IMR-90 (cell line): ENCODE measurements at regions not wholly inside any gene's neighbourhood (a gene's known extent, or its start where the extent isn't known, plus 50 kb on each side); places are given as distances from the start of the nearest gene placed in this dataset.
A peak's percentile ranks its signal among the peaks of the same experiment; 100 is the strongest.

Experiments
- ATAC-seq: fragments of 200-7000 bp; cut with Tn5 transposase; 2 replicates; pipeline ENCODE4 v1.9.1; 2020; ENCODE audit warnings: low read depth, mild to moderate bottlenecking, moderate library complexity
- BruUV-seq: library from RNA; stranded (reverse); fragments of 400-500 nt; replicated peaks from 2 replicates; lab custom pipeline; 2021; lab: Mats Ljungman, UMichigan
- CTCF ChIA-PET: fragments of 300-600 bp; formaldehyde crosslinking; extraction: SDS; loops from one replicate; lab custom pipeline; 2021; ENCODE audit warnings: antibody characterized with exemption; lab: Yijun Ruan, JAX
- POLR2A ChIA-PET: fragments of 300-600 bp; sonication (Branson Sonifier 250); formaldehyde crosslinking; loops from one replicate; lab custom pipeline; 2022; ENCODE audit warnings: antibody characterized with exemption; ENCODE audit not compliant: unreplicated experiment; lab: Charles Lee
- DNase-seq: peaks from one replicate; pipeline ENCODE4 v3.0.0; 2013
- H2AFZ ChIP-seq: replicated peaks from 2 replicates; pipeline ENCODE3; 2013; ENCODE audit warnings: low read length, mild to moderate bottlenecking; ENCODE audit not compliant: poor library complexity
- H2AK5ac ChIP-seq: 2 replicates; pipeline ENCODE4 v1.6.1; 2013; ENCODE audit warnings: low read depth, low read length, inconsistent platforms
- H2AK9ac ChIP-seq: replicated peaks from 2 replicates; pipeline ENCODE3; 2013; ENCODE audit warnings: mild to moderate bottlenecking, low read depth, low read length, moderate library complexity; ENCODE audit not compliant: poor library complexity
- H2BK120ac ChIP-seq: 2 replicates; pipeline ENCODE4 v1.6.1; 2013; ENCODE audit warnings: low read depth, low read length, inconsistent platforms
- H2BK15ac ChIP-seq: 3 replicates; pipeline ENCODE4 v1.6.1; 2013; ENCODE audit warnings: low read depth, low read length, inconsistent platforms
- H2BK20ac ChIP-seq: 2 replicates; pipeline ENCODE4 v1.6.1; 2013; ENCODE audit warnings: low read depth, mild to moderate bottlenecking, inconsistent platforms, low read length, moderate library complexity
- H2BK5ac ChIP-seq: 2 replicates; pipeline ENCODE4 v1.6.1; 2013; ENCODE audit warnings: mild to moderate bottlenecking, low read depth, low read length, inconsistent platforms; ENCODE audit not compliant: poor library complexity, severe bottlenecking
- H3K14ac ChIP-seq: replicated peaks from 2 replicates; pipeline ENCODE4 v1.6.1; 2013; ENCODE audit warnings: low read depth, low read length, inconsistent platforms
- H3K18ac ChIP-seq: 2 replicates; pipeline ENCODE4 v1.6.1; 2013; ENCODE audit warnings: low read depth, low read length, control low read depth
- H3K23ac ChIP-seq: 2 replicates; pipeline ENCODE4 v1.6.1; 2013; ENCODE audit warnings: low read depth, low read length, inconsistent platforms
- H3K27ac ChIP-seq: 2 replicates; pipeline ENCODE4 v1.5.1; 2013; ENCODE audit warnings: mild to moderate bottlenecking, control low read depth, low read length; ENCODE audit not compliant: insufficient read depth
- H3K27me3 ChIP-seq: 2 replicates; pipeline ENCODE4 v1.6.1; 2013; ENCODE audit warnings: low read length; ENCODE audit not compliant: control insufficient read depth, insufficient read depth
- H3K36me3 ChIP-seq: 2 replicates; pipeline ENCODE4 v1.6.1; 2013; ENCODE audit warnings: low read length, mixed read lengths; ENCODE audit not compliant: control insufficient read depth, insufficient read depth
- H3K4ac ChIP-seq: 2 replicates; pipeline ENCODE4 v1.6.1; 2013; ENCODE audit warnings: low read depth, low read length, inconsistent platforms
- H3K4me1 ChIP-seq: 2 replicates; pipeline ENCODE4 v1.6.1; 2013; ENCODE audit warnings: low read length, mixed read lengths; ENCODE audit not compliant: control insufficient read depth, insufficient read depth
- H3K4me2 ChIP-seq: 2 replicates; pipeline ENCODE4 v1.6.1; 2013; ENCODE audit warnings: low read depth, mild to moderate bottlenecking, control low read depth, low read length, moderate library complexity
- H3K4me3 ChIP-seq: 2 replicates; pipeline ENCODE4 v1.5.1; 2013; ENCODE audit warnings: low read depth, mild to moderate bottlenecking, control low read depth, low read length, moderate library complexity; ENCODE audit not compliant: insufficient read depth
- H3K56ac ChIP-seq: 2 replicates; pipeline ENCODE4 v1.6.1; 2013; ENCODE audit warnings: low read length, inconsistent platforms; ENCODE audit not compliant: insufficient read depth; ENCODE audit errors: extremely low read depth
- H3K79me1 ChIP-seq, 2 experiments: 2 replicates each; pipeline ENCODE4 v1.6.1; 2013; ENCODE audit warnings: low read length in 2 of 2, inconsistent platforms in 1 of 2, low read depth in 1 of 2
- H3K9ac ChIP-seq: 2 replicates; pipeline ENCODE4 v1.6.1; 2013; ENCODE audit warnings: low read depth, low read length, control low read depth
- H3K9me1 ChIP-seq: 2 replicates; pipeline ENCODE4 v1.6.1; 2013; ENCODE audit warnings: low read length, inconsistent platforms; ENCODE audit not compliant: insufficient read depth
- H3K9me3 ChIP-seq: 2 replicates; pipeline ENCODE4 v1.6.1; 2013; ENCODE audit warnings: low read length; ENCODE audit not compliant: control insufficient read depth, insufficient read depth
- H4K20me1 ChIP-seq: 2 replicates; pipeline ENCODE4 v1.6.1; 2013; ENCODE audit warnings: low read length, inconsistent platforms; ENCODE audit not compliant: insufficient read depth
- H4K5ac ChIP-seq: 2 replicates; pipeline ENCODE4 v1.6.1; 2013; ENCODE audit warnings: mild to moderate bottlenecking, low read depth, low read length, control low read depth
- H4K8ac ChIP-seq, 2 experiments: 2 replicates each; pipeline ENCODE4 v1.6.1; 2013; ENCODE audit warnings: low read depth in 2 of 2, low read length in 2 of 2, control low read depth in 1 of 2, inconsistent platforms in 1 of 2
- H4K91ac ChIP-seq: 2 replicates; pipeline ENCODE4 v1.6.1; 2013; ENCODE audit warnings: low read depth, low read length, inconsistent platforms; ENCODE audit not compliant: insufficient read depth
- BHLHE40 ChIP-seq: fragments of 150-350 bp; IDR thresholded peaks from 2 replicates; pipeline ENCODE4 v1.6.1; 2016; ENCODE audit warnings: mild to moderate bottlenecking, low read depth, low read length
- CEBPB ChIP-seq: IDR thresholded peaks from 2 replicates; pipeline ENCODE4 v1.6.1; 2012; ENCODE audit warnings: low read depth, low read length, improper control_type of control experiment
- FOS ChIP-seq: fragments of 150-350 bp; IDR thresholded peaks from 2 replicates; pipeline ENCODE4 v1.6.1; 2016; ENCODE audit warnings: low read depth, low read length
- MAFK ChIP-seq: IDR thresholded peaks from 2 replicates; pipeline ENCODE4 v1.6.1; 2012; ENCODE audit warnings: low read depth, low read length, improper control_type of control experiment
- MAZ ChIP-seq: IDR thresholded peaks from 2 replicates; pipeline ENCODE4 v1.6.1; 2012; ENCODE audit warnings: low read depth, mild to moderate bottlenecking, low read length, improper control_type of control experiment, moderate library complexity, borderline replicate concordance
- MXI1 ChIP-seq: IDR thresholded peaks from 2 replicates; pipeline ENCODE4 v1.6.1; 2012; ENCODE audit warnings: low read depth, mild to moderate bottlenecking, low read length, moderate library complexity, borderline replicate concordance
- NFE2L2 ChIP-seq: fragments of 150-350 bp; IDR thresholded peaks from 2 replicates; pipeline ENCODE4 v1.6.1; 2016; ENCODE audit warnings: low read depth, mild to moderate bottlenecking, low read length
- RAD21 ChIP-seq: IDR thresholded peaks from 2 replicates; pipeline ENCODE4 v1.6.1; 2012; ENCODE audit warnings: low read length, improper control_type of control experiment
- RCOR1 ChIP-seq: IDR thresholded peaks from 2 replicates; pipeline ENCODE4 v1.6.1; 2012; ENCODE audit warnings: mild to moderate bottlenecking, low read length, improper control_type of control experiment; ENCODE audit not compliant: insufficient replicate concordance
- RFX5 ChIP-seq: IDR thresholded peaks from 2 replicates; pipeline ENCODE4 v1.8.0; 2012; ENCODE audit warnings: low read depth, mild to moderate bottlenecking, low read length, moderate library complexity
- SMC3 ChIP-seq: fragments of 150-350 bp; IDR thresholded peaks from 2 replicates; pipeline ENCODE4 v1.6.1; 2016; ENCODE audit warnings: low read depth, mild to moderate bottlenecking, antibody characterized with exemption, low read length, moderate library complexity
- WGBS, 2 experiments: methylation state at CpG; one replicate each; pipeline versions ENCODE4 v1.1.5 to v1.1.7; 2013; ENCODE audit warnings: missing lambda C conversion rate in 2 of 2; ENCODE audit not compliant: insufficient read length in 1 of 2; ENCODE audit errors: extremely low coverage in 2 of 2; 5-methylcytosine and 5-hydroxymethylcytosine counted together
- dilution Hi-C: fragments of 300-500 bp; cut with HindIII; formaldehyde crosslinking; loops from one replicate; pipeline ENCODE4 v1.14.3; 2018; ENCODE audit warnings: low sequenced_read_pairs; ENCODE audit not compliant: unreplicated experiment
- in situ Hi-C: fragments of 300-500 bp; cut with MboI; formaldehyde crosslinking; loops from 3 replicates; pipeline ENCODE4 v1.14.3; 2019; ENCODE audit warnings: low sequenced_read_pairs, inconsistent platforms, mixed read lengths
- intact Hi-C: fragments of 100-400 bp; cut with micrococcal nuclease; formaldehyde crosslinking; loops from 2 replicates; pipeline ENCODE4 v1.10.0; 2022
- TF ChIP-seq, protein P1 (sequence below): conservative IDR thresholded peaks from 2 replicates; pipeline ENCODE4 v1.5.1; 2012; ENCODE audit warnings: mild to moderate bottlenecking, low read depth, low read length, improper control_type of control experiment
- TF ChIP-seq, protein P2 (sequence below): fragments of 150-350 bp; IDR thresholded peaks from 2 replicates; pipeline ENCODE4 v1.6.1; 2017; ENCODE audit warnings: mild to moderate bottlenecking, antibody characterized with exemption, low read length, low read depth
- TF ChIP-seq, protein P3 (sequence below): fragments of 150-350 bp; IDR thresholded peaks from 2 replicates; pipeline ENCODE4 v1.6.1; 2016; ENCODE audit warnings: low read depth, mild to moderate bottlenecking, low read length, moderate library complexity, borderline replicate concordance

DNA sequence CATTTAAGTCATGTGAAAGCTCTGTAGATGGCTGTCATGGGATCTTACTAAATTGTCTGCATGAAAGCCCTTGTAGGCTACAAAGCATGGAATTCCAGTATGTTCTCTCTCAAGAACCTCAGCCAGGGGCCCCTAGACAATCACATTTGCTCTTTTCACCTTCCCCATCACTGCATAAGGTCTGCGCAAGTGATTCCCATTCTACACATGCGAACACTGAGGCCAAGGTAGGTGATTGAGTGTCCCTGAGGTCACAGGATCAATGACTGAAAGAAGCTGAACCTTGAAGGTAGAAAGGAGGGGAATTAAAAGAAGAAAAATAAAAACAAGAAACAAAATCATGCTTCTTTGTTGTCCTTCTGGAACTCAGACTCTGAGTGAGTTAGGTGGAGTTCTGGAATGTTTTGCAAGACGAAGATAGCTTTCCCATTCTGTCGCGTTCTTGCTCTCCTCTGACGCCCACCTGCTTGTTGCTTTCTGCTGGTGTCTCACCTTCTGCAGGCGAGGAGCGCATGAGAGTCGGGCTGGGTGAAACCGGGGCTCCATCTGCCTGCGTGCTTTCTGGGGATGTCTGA is 79.9 kb downstream of the SPRING1 start:
- Histone ChIP-seq H2AK9ac (no peak overlapping the region), H4K5ac (no peak overlapping the region; the same call in 1 of the 2 replicates), H2AFZ (peak overlapping the region; percentile 59), H2BK120ac (no peak overlapping the region), H3K4ac (no peak overlapping the region), H2BK15ac (no peak overlapping the region), H4K91ac (no peak overlapping the region), H3K9me1 (no peaks in the 10 kb centered on the region), H3K14ac (no peak overlapping the region), H2AK5ac (no peak overlapping the region), H3K9me3 (no peaks in the 10 kb centered on the region), H3K18ac (peak overlapping the region; percentile 47; the same call in 1 of the 2 replicates), H3K27ac (peak overlapping the region; percentile 31; the same call in 1 of the 2 replicates), H4K20me1 (no peaks in the 10 kb centered on the region), H3K36me3 (no peaks in the 10 kb centered on the region), H3K79me1 (no peaks in the 10 kb centered on the region), H4K8ac (no peak overlapping the region), H3K9ac (no peak overlapping the region; the same call in 1 of the 2 replicates), H3K4me3 (no peak overlapping the region; the same call in 1 of the 2 replicates), H3K27me3 (peaks cover 39% of the 10 kb centered on the region), H3K4me1 (peaks cover 8% of the 10 kb centered on the region; the same call in 1 of the 2 replicates), H2BK20ac (no peak overlapping the region), H3K56ac (no peak overlapping the region), H2BK5ac (no peak overlapping the region), H3K23ac (no peak overlapping the region), H3K4me2 (peak overlapping the region; percentile 74; the same call in 1 of the 2 replicates)
- ChIA-PET POLR2A (no interaction called here), CTCF (interaction anchor here (0.5 to 0.7 kb wide), 2 partner anchors 52 to 168 kb away, joined by 3 read pairs; no protein-coding TSS in a partner anchor)
- no TSS peak for BruUV-seq
- dilution Hi-C loops, result no loop called here
- in situ Hi-C loops, result no loop called here
- intact Hi-C loops, result no loop called here
- DNase-seq (no peak), ATAC-seq (no peak)
- 57% methylated on average over 7 of the region's 11 CpGs; no CpG with 5 or more reads in 1 of the 2 experiments for WGBS, 2 experiments
- TF ChIP-seq MAFK (no peak), SMC3 (no peak), NFE2L2 (no peak), RFX5 (no peak), CEBPB (no peak), RAD21 (no peak), MXI1 (no peak), FOS (no peak), MAZ (no peak), RCOR1 (no peak), BHLHE40 (no peak)
- TF ChIP-seq, protein P1, sequence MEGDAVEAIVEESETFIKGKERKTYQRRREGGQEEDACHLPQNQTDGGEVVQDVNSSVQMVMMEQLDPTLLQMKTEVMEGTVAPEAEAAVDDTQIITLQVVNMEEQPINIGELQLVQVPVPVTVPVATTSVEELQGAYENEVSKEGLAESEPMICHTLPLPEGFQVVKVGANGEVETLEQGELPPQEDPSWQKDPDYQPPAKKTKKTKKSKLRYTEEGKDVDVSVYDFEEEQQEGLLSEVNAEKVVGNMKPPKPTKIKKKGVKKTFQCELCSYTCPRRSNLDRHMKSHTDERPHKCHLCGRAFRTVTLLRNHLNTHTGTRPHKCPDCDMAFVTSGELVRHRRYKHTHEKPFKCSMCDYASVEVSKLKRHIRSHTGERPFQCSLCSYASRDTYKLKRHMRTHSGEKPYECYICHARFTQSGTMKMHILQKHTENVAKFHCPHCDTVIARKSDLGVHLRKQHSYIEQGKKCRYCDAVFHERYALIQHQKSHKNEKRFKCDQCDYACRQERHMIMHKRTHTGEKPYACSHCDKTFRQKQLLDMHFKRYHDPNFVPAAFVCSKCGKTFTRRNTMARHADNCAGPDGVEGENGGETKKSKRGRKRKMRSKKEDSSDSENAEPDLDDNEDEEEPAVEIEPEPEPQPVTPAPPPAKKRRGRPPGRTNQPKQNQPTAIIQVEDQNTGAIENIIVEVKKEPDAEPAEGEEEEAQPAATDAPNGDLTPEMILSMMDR, result no peak
- TF ChIP-seq, protein P2, sequence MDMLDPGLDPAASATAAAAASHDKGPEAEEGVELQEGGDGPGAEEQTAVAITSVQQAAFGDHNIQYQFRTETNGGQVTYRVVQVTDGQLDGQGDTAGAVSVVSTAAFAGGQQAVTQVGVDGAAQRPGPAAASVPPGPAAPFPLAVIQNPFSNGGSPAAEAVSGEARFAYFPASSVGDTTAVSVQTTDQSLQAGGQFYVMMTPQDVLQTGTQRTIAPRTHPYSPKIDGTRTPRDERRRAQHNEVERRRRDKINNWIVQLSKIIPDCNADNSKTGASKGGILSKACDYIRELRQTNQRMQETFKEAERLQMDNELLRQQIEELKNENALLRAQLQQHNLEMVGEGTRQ, result no peak
- TF ChIP-seq, protein P3, sequence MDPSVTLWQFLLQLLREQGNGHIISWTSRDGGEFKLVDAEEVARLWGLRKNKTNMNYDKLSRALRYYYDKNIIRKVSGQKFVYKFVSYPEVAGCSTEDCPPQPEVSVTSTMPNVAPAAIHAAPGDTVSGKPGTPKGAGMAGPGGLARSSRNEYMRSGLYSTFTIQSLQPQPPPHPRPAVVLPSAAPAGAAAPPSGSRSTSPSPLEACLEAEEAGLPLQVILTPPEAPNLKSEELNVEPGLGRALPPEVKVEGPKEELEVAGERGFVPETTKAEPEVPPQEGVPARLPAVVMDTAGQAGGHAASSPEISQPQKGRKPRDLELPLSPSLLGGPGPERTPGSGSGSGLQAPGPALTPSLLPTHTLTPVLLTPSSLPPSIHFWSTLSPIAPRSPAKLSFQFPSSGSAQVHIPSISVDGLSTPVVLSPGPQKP, result no peak
